ENCODE measurements at regions not wholly inside any gene's neighbourhood (a gene's known extent, or its start where the extent isn't known, plus 50 kb on each side); places are given as distances from the start of the nearest gene placed in this dataset.

- no peak overlapping the region for H3K4me3 ChIP-seq (ENCODE audit: low read depth, low read length)
- TF ChIP-seq, protein P1, sequence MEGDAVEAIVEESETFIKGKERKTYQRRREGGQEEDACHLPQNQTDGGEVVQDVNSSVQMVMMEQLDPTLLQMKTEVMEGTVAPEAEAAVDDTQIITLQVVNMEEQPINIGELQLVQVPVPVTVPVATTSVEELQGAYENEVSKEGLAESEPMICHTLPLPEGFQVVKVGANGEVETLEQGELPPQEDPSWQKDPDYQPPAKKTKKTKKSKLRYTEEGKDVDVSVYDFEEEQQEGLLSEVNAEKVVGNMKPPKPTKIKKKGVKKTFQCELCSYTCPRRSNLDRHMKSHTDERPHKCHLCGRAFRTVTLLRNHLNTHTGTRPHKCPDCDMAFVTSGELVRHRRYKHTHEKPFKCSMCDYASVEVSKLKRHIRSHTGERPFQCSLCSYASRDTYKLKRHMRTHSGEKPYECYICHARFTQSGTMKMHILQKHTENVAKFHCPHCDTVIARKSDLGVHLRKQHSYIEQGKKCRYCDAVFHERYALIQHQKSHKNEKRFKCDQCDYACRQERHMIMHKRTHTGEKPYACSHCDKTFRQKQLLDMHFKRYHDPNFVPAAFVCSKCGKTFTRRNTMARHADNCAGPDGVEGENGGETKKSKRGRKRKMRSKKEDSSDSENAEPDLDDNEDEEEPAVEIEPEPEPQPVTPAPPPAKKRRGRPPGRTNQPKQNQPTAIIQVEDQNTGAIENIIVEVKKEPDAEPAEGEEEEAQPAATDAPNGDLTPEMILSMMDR (IDR thresholded peaks at IDR 0.05; ENCODE audit: borderline replicate concordance, insufficient read depth, low read depth, low read length), result no peak
These were observed 327.6 kb downstream of the IRS1 start for GRCh38 chr2:226471987-226472470.

DNA sequence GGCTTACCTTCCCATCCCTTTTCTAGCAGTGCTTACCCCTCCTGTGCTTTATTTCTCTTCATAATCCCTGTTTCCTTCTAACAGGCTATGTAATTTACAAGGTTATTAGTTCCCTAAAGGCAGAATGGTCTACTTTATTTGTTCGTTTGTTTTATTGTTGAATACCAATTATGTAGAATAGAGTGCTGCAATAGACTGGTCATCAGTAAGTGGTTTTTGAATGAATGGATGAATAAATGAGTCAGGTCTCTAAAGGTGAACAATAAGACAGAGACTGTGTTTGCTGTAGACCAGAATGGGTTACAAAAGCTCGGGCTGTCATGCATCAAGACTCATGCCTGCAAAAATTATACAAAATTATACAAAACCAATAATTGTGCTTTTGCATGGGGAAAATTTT lies 332.0 kb downstream of the IRS1 start:
- no peak overlapping the region for H3K4me3 ChIP-seq (ENCODE audit: low read depth, low read length)
- TF ChIP-seq, protein P1 (IDR thresholded peaks at IDR 0.05; ENCODE audit: borderline replicate concordance, insufficient read depth, low read depth, low read length), result no peak

GRCh38 chr2:226467221-226467620 lies 332.4 kb downstream of the IRS1 start:
- no peak overlapping the region for H3K4me3 ChIP-seq (ENCODE audit: low read depth, low read length)
- TF ChIP-seq, protein P1 (IDR thresholded peaks at IDR 0.05; ENCODE audit: borderline replicate concordance, insufficient read depth, low read depth, low read length), result no peak

- H3K4me3 ChIP-seq (ENCODE audit: low read depth, low read length), result no peak overlapping the region
- TF ChIP-seq, protein P1 (IDR thresholded peaks at IDR 0.05; ENCODE audit: borderline replicate concordance, insufficient read depth, low read depth, low read length), result no peak
These were observed 333.0 kb downstream of the IRS1 start for GRCh38 chr2:226466589-226466988.

GRCh38 chr2:226466124-226466523 lies 333.5 kb downstream of the IRS1 start:
- H3K4me3 ChIP-seq (ENCODE audit: low read depth, low read length), result no peak overlapping the region

GRCh38 chr2:226464380-226464779 lies 335.2 kb downstream of the IRS1 start:
- TF ChIP-seq, protein P1 (IDR thresholded peaks at IDR 0.05; ENCODE audit: borderline replicate concordance, insufficient read depth, low read depth, low read length), result no peak
- H3K4me3 ChIP-seq (ENCODE audit: low read depth, low read length), result no peak overlapping the region

More at GRCh38 chr2:226466124-226466523, 333.5 kb downstream of the IRS1 start:
- TF ChIP-seq, protein P1 (IDR thresholded peaks at IDR 0.05; ENCODE audit: borderline replicate concordance, insufficient read depth, low read depth, low read length), result no peak

- TF ChIP-seq, protein P1 (IDR thresholded peaks at IDR 0.05; ENCODE audit: borderline replicate concordance, insufficient read depth, low read depth, low read length), result no peak
- no peak overlapping the region for H3K4me3 ChIP-seq (ENCODE audit: low read depth, low read length)
These were observed 336.5 kb downstream of the IRS1 start for GRCh38 chr2:226463154-226463553.

Measured in GM12875 (cell line).